Upper lobe of left lung (tissue), 4 donors: ENCODE measurements at regions not wholly inside any gene's neighbourhood (a gene's known extent, or its start where the extent isn't known, plus 50 kb on each side); places are given as distances from the start of the nearest gene placed in this dataset.

Experiments
- CTCF ChIP-seq, 6 experiments: fragments of 450-650 bp in 4 of 6; fragments of 200-600 bp in 2 of 6; sonication (generic) in 2 of 6; IDR thresholded peaks; one replicate each; pipeline ENCODE4 v1.5.1; 2016 to 2019; ENCODE audit warnings: antibody characterized with exemption in 6 of 6
- POLR2A ChIP-seq, 4 donors: fragments of 450-650 bp; IDR thresholded peaks; one replicate each; pipeline ENCODE4 v1.5.1; 2016 to 2017; ENCODE audit warnings: antibody characterized with exemption in 4 of 4, mild to moderate bottlenecking in 2 of 4
- POLR2AphosphoS5 ChIP-seq, 2 donors: sonication (generic); formaldehyde crosslinking; IDR thresholded peaks; one replicate each; pipeline ENCODE4 v1.5.1; 2017; ENCODE audit warnings: antibody characterized with exemption in 2 of 2

DNA sequence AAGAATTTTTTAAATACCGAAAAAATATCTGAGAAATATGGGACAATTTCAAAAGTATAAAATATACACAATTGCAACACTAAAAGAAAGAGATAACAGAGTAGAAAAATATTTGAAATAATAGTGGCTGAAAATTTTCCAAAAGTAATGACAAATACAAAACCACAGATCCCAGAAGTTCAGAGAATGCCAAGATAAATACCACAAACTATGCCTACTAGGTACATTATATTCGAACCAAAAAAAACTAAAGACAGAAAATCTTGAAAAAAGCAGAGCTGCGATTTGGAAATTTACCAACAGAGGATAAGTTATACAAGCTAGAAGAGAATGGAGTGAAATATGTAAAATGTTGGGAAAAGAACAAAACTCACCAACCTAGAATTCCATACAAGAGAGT is 191.3 kb upstream of the ELAC2 start:
- TF ChIP-seq CTCF (IDR thresholded peaks at IDR 0.05) (no peak), POLR2A (IDR thresholded peaks at IDR 0.05) (no peak), POLR2AphosphoS5 (IDR thresholded peaks at IDR 0.05) (no peak)
